HG03575 (cell line): ENCODE measurements at regions not wholly inside any gene's neighbourhood (a gene's known extent, or its start where the extent isn't known, plus 50 kb on each side); places are given as distances from the start of the nearest gene placed in this dataset.
A peak's percentile ranks its signal among the peaks of the same experiment; 100 is the strongest.

Source experiments
- ATAC-seq: cut with Tn5 transposase; IDR thresholded peaks from one replicate; pipeline ENCODE4 v1.9.1; 2021; ENCODE audit not compliant: unreplicated experiment, insufficient number of reproducible peaks, low FRiP score; ENCODE audit errors: extremely low read depth

DNA sequence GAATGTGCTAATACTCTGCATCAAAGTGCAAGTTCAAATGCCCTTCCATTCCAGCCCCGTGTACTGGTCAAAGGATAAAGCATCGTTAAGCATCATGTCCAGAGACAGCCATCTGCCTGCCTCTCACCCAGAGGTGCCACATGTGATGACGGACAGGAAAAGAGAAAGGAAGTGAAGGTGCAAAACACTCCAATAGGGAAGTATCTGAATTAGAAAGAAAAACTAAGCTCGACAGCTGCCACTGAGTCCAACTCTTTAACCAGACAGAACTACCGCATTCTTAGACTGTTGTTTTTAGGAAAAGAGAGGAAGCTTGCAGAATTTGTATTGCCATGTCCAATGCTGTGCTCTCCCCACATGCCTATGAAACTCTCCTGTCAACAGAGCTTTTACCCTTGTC is 465.0 kb upstream of the SOX5 start:
- no peak for ATAC-seq

DNA sequence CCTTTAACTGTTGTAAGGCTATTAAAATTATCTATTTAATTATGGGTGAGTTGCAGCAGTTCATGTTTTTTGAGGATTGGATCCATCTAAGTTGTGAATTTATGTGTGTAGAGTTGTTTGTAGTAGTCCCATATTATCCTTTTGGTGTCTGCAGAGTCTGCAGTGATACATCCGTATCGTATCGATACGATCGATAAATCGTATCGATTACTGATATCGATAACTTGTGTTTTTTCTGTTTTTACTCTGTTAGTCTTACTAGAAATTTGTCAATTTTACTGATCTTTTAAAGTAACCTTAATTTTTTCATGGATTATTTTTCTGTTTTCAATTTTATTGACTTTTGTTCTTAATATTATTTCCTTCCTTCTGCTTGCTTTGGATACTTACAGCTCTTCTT is 462.5 kb upstream of the SOX5 start:
- no peak for ATAC-seq

GRCh38 chr12:24409868-24410267 is 460.4 kb upstream of the SOX5 start:
- ATAC-seq: no peak

GRCh38 chr12:24408305-24408704 is 458.8 kb upstream of the SOX5 start:
- no peak for ATAC-seq

GRCh38 chr12:24407884-24408283 is 458.4 kb upstream of the SOX5 start:
- ATAC-seq: no peak

DNA sequence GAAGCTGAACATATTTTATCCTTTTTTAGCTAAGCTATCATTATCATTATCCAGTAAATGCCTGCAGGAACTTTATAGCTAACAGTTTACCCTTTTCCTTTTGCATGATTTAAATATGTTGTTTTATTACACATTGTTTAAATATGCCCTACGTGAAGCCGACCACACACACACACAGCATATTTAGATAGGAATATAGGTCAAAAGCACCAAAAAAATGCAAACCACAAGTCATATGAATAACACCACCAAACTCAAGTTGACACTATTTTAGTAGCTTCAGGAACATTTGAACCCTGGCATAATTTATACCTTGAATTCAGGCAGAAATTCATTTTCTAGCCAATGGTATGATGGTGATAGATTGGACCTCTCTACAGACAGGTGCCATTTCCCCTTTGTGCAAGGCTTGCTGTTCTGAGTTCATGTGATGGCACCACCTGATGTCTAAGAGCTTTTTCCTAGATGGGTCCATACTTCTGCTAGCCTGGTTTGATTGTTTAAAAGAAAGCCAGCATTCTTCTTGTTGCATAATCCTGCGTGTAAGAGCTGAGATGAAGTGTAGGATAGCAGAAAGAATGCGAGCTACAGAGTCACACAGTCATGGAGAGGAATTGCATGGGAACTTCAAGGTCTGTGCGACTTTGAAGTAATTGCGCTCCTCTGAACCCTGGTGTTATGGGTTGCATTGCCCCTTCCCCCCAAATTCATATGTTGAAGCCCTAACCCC is 454.8 kb upstream of the SOX5 start:
- no peak for ATAC-seq

DNA sequence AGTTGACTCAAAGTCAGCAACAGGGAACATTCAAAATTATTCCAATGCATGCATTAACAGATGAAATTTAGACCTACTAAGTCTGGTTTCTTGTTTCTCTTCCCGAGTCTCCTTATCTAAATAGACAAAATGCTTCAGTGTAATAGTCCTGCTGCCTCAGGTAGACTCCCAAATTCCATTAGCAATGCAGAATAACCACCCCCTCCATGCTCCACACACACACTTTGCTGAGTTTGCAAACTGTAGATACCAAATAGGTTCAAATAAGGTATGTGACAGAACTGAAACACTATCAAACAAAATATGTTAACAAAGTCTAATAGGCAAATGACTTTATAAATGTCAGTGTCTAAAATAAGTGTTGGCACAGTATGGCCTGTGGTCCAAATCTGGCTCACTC is 451.1 kb upstream of the SOX5 start:
- ATAC-seq: no peak

DNA sequence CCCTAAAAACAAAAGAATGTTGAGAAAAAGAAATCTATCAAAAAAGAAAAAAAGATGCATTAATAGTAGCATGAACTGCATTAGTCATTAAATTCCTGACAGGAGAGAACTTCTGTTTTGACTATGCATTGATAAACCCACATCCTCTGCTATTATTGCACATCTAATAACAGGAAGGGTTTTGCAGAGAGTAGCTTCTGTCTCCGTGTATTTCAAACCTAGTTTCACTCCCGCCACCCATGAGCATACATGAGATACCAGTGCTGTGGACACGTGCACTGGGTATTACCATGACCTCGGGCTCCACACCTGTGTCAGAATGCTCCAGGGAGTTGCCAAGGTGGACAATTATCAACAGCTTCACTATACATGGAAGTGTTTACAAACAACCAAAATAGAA is 449.1 kb upstream of the SOX5 start:
- ATAC-seq: no peak

DNA sequence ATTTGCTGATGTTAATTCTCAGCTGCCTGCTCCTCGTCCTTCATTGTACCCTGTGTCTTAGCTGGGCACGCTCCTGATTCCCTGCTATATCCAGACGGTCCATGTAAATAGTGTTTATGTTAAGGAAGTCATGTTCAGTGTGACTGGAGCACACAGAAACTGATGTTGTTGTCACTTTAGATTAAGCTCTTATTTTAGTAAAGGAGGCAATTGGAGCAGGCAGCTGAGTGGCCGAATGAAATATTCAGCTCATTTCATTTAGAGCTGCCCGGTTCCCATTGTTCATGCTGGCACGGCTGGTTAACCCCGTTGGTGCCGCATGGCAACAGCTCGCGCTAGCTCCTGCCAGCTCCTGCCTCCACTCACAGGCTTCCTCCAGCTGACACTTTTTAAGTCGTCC is 446.8 kb upstream of the SOX5 start:
- no peak for ATAC-seq

DNA sequence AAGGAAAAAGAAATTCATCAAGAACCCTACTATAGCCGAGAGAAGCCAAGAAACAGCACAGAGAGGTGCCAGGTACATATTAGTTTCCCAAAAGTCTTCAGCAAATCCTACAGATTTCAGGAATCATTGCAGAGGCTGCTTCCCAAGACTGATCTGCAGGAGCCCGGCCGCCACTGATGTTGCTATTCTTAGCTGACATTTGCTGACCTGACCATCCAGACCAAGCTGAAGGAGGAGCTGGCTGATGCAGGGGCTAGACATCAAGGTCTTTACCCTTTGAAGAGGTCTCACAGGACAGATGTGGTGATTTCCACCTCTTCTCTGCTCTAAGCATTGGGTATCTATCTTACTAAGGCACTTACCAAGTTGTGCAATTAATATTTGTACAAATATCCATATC is 444.8 kb upstream of the SOX5 start:
- no peak for ATAC-seq

- ATAC-seq: no peak
Measured at GRCh38 chr12:24393071-24393470, 443.6 kb upstream of the SOX5 start.

GRCh38 chr12:24389394-24389793 is 439.9 kb upstream of the SOX5 start:
- ATAC-seq: no peak

GRCh38 chr12:24387381-24387780 is 437.9 kb upstream of the SOX5 start:
- ATAC-seq: no peak

GRCh38 chr12:24386836-24387235 is 437.4 kb upstream of the SOX5 start:
- ATAC-seq: no peak

DNA sequence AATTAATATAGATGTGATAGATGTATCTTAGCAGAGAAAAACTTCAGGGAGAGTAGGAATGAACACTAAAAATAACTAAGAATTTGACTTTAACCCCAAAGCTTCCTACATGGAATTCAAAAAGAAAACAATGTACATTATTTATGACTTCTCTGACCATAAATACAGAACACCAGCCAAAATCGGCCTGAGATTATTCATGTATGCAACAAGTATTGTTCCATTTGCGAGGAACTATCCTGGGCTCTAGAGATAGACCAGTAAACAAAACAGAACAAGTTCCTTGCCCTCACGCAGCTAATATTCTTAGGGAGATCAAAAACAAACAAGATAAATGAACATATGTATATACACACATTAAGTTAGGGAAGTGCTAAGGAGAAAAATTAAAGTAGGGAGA is 432.3 kb upstream of the SOX5 start:
- ATAC-seq: no peak

GRCh38 chr12:24379861-24380521 is 430.5 kb upstream of the SOX5 start:
- no peak for ATAC-seq

DNA sequence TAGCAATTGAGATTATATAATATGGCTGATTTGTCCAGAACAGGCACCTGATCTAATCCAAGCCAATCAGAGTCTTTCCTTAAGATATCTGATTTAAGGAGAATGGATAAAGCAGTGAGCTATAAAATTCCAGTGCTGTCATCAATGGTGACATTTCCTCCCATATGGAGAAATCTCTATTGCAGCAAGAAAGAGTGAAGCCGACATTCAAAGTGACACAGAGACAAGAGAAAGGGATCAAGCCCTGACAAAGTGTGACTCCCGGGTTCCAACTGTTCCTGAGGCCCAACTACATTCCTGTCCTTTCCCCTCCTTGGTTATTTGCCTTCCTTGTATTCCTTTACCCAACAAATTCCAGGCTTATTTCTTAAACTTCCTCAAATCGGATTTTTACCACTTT is 430.0 kb upstream of the SOX5 start:
- ATAC-seq: no peak

DNA sequence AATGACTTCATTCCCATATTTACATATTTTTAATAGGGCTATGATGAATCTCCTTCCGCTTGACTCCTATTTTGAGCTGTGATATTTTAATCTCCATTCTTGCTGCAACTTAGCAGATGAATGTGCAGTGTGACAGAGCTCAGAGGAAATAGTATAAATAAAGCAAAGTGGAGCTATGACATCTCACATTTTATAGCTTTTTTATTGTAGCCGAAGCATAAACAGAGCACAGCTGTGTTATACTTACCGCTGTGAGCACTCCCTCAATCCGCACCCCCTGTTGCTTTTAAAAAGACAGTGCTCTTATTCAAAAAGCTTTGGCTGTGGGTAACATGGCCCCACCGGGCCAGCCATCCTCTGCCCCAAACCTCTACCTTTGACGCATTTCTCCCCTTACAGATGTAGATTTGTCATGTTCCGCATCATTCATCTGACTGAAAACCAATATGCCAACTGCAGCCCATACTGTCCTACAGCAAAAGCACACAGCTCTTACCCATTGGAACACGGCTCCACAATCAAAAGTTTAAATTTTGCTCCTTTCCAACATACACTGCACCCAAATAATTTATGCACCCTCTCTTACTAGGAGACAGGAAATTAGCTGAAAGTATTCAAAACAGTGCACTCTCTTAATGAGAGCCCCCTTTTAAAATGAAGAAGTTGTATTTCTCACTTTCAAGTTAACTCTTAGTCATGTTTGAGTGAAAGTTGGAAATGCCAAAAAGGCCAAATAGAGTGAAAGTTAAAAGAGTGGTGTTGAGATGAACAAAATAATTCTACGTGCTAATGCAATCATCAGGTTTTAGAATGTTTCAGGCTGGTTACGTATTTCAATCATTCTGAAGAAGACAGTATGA is 429.3 kb upstream of the SOX5 start:
- ATAC-seq: peak; percentile 62

DNA sequence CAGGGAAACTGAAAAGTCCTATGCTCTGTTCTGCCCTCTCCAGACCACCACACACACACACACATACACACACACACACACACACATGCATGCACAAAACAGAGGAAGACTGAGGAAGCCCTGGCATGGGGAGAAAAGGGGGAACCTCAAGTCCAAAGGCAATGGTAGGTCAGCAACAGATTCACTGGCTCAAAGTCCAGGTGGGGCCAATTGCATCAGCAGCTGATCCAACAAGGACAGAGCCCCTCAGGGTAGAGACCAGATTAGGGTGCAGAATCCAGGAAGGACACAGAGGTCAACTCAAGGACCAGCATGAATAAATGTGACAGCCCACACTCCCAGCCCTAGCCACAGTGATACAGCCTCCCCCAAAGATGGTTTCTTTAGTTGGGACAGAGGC is 425.0 kb upstream of the SOX5 start:
- no peak for ATAC-seq

GRCh38 chr12:24373004-24373403 is 423.5 kb upstream of the SOX5 start:
- ATAC-seq: no peak
